ENCODE measurements at regions not wholly inside any gene's neighbourhood (a gene's known extent, or its start where the extent isn't known, plus 50 kb on each side); places are given as distances from the start of the nearest gene placed in this dataset.

DNA sequence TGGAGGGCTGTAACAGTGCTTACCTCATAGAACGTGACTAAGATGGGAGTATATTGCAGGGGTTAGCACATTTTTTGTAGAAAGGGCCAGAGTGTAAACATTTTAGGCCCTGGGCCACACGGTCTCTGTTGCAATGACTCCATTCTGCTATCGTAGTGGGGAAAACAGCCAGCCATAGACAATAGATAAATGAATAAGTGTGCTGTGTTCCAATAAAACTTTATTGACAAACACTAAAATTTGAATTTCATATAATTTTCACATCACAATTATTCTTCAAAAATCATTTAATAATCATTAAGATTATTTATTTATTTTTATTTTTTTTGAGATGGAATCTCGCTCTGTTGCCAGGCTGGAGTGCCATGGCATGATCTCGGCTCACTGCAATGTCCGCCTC lies 478.6 kb downstream of the SHQ1 start:
- H3K36me3 ChIP-seq (replicated peaks; ENCODE audit: insufficient read depth, low read length): no peaks in the 10 kb centered on the region
- no peaks in the 10 kb centered on the region for H3K9me2 ChIP-seq (replicated peaks; ENCODE audit: insufficient read depth, low read length)
- H3K9ac ChIP-seq (ENCODE audit: low read length): no peak overlapping the region
- no peaks in the 10 kb centered on the region for H3K9me3 ChIP-seq (replicated peaks; ENCODE audit: insufficient read depth, low read length)
- DNase-seq: no peak
- H3K4me3 ChIP-seq (ENCODE audit: low read length): no peak overlapping the region
- no peak overlapping the region for H2AFZ ChIP-seq (ENCODE audit: low read length)
- H3K79me2 ChIP-seq (ENCODE audit: low read length): no peaks in the 10 kb centered on the region
- no peaks in the 10 kb centered on the region for H3K4me1 ChIP-seq (ENCODE audit: low read length)
- H4K20me1 ChIP-seq (ENCODE audit: insufficient read depth, low read length): no peaks in the 10 kb centered on the region
- TF ChIP-seq, protein P1, sequence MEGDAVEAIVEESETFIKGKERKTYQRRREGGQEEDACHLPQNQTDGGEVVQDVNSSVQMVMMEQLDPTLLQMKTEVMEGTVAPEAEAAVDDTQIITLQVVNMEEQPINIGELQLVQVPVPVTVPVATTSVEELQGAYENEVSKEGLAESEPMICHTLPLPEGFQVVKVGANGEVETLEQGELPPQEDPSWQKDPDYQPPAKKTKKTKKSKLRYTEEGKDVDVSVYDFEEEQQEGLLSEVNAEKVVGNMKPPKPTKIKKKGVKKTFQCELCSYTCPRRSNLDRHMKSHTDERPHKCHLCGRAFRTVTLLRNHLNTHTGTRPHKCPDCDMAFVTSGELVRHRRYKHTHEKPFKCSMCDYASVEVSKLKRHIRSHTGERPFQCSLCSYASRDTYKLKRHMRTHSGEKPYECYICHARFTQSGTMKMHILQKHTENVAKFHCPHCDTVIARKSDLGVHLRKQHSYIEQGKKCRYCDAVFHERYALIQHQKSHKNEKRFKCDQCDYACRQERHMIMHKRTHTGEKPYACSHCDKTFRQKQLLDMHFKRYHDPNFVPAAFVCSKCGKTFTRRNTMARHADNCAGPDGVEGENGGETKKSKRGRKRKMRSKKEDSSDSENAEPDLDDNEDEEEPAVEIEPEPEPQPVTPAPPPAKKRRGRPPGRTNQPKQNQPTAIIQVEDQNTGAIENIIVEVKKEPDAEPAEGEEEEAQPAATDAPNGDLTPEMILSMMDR (IDR thresholded peaks at IDR 0.05; ENCODE audit: low read length): no peak
- H3F3A ChIP-seq (ENCODE audit: insufficient read depth, low read length): no peaks in the 10 kb centered on the region
- H3K27me3 ChIP-seq (replicated peaks; ENCODE audit: insufficient read depth, low read length): no peaks in the 10 kb centered on the region
- no peak overlapping the region for H3K4me2 ChIP-seq (ENCODE audit: low read depth, low read length)
- no peak overlapping the region for H3K27ac ChIP-seq (ENCODE audit: low read length)

DNA sequence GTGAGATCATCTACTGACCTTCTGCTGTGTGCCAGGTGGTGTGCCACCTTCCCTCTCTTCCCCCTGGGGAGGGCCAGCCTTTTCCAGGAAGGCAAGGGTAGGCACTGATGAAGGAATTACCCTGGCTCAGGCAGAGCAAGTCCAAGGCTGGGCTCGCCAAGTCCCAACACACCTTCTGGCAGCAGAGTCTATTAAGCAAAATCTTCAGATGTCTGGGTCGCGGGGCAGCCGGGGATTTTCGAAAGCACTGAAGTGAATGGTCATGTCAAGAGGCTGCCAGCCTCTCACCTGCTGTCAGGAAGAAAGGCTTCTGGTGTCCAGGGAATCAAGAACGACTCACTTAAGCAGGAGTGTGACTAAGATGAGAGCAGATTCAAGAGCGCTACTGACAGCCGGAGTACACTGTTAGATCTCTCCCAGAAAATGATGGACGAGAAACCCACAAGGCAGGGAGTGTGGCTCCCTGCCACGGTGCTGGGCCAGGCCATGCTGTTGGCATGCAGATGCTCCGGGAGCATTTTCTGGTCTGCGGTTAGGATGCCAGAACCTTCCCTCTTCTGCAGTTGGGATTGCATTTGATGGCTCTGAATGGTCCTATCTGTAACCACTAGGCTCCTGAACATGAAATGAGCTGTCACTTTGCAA lies 479.8 kb downstream of the SHQ1 start:
- Histone ChIP-seq H3K36me3 (replicated peaks; ENCODE audit: insufficient read depth, low read length) (no peaks in the 10 kb centered on the region), H2AFZ (ENCODE audit: low read length) (no peak overlapping the region), H3K9ac (ENCODE audit: low read length) (no peak overlapping the region), H3K4me1 (ENCODE audit: low read length) (no peaks in the 10 kb centered on the region), H3F3A (ENCODE audit: insufficient read depth, low read length) (no peaks in the 10 kb centered on the region), H3K9me3 (replicated peaks; ENCODE audit: insufficient read depth, low read length) (no peaks in the 10 kb centered on the region), H4K20me1 (ENCODE audit: insufficient read depth, low read length) (no peaks in the 10 kb centered on the region), H3K79me2 (ENCODE audit: low read length) (no peaks in the 10 kb centered on the region), H3K27me3 (replicated peaks; ENCODE audit: insufficient read depth, low read length) (no peaks in the 10 kb centered on the region), H3K27ac (ENCODE audit: low read length) (no peak overlapping the region), H3K4me3 (ENCODE audit: low read length) (no peak overlapping the region), H3K9me2 (replicated peaks; ENCODE audit: insufficient read depth, low read length) (no peaks in the 10 kb centered on the region), H3K4me2 (ENCODE audit: low read depth, low read length) (no peak overlapping the region)
- TF ChIP-seq EZH2phosphoT487 (IDR thresholded peaks at IDR 0.05; ENCODE audit: low read length) (no peak), EZH2 (optimal IDR thresholded peaks at IDR 0.05; ENCODE audit: low read depth, low read length) (no peak)
- TF ChIP-seq, protein P1 (IDR thresholded peaks at IDR 0.05; ENCODE audit: low read length): no peak
- no peak for DNase-seq

DNA sequence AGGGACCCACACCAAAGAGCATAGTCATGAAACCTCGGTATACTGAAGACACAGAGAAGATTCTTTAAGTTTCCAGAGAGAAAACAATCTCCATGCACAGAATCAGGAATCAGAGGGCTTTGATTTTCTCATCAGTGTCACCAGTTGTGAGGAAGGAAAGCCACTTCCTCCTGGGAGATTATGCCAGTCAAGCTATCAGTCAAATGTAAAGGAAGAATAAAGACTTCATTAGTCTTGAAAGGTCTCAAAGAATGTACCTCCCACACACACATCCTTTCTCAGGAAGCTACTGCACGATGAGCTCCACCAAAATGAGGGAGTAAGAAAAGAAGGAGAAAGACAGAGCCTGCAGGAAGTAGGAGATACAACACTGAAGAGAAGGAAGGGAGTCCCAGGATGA lies 486.3 kb downstream of the SHQ1 start:
- Histone ChIP-seq H3K9me3 (replicated peaks; ENCODE audit: insufficient read depth, low read length) (no peaks in the 10 kb centered on the region), H3K36me3 (replicated peaks; ENCODE audit: insufficient read depth, low read length) (no peaks in the 10 kb centered on the region), H3K4me3 (ENCODE audit: low read length) (no peak overlapping the region), H3K9ac (ENCODE audit: low read length) (no peak overlapping the region), H3K27me3 (replicated peaks; ENCODE audit: insufficient read depth, low read length) (no peaks in the 10 kb centered on the region), H2AFZ (ENCODE audit: low read length) (no peak overlapping the region), H3F3A (ENCODE audit: insufficient read depth, low read length) (no peaks in the 10 kb centered on the region), H3K27ac (ENCODE audit: low read length) (no peak overlapping the region), H3K79me2 (ENCODE audit: low read length) (no peaks in the 10 kb centered on the region), H4K20me1 (ENCODE audit: insufficient read depth, low read length) (no peaks in the 10 kb centered on the region), H3K4me1 (ENCODE audit: low read length) (no peaks in the 10 kb centered on the region), H3K9me2 (replicated peaks; ENCODE audit: insufficient read depth, low read length) (no peaks in the 10 kb centered on the region), H3K4me2 (ENCODE audit: low read depth, low read length) (no peak overlapping the region)
- TF ChIP-seq EZH2phosphoT487 (IDR thresholded peaks at IDR 0.05; ENCODE audit: low read length): no peak
- DNase-seq: no peak

DNA sequence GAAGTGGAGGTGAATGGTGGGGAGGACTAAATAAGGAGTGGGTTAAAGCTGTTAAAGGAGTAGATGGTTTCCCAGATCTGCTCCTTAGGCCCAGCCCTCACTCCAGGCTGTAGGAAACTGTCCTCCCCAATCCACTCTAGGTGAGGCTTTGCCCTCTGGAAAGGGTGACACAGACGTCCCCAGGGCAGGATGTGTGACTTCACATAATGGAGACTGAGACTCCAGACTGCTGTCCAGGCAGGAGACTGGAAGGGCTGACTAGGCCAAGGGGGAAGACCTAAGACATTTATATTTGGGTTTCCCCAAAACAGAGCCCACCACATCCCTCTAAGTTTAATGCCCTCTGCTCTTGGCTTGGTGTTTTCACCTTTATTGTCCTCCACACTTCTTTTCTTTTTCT lies 488.5 kb downstream of the SHQ1 start:
- no peak overlapping the region for H2AFZ ChIP-seq (ENCODE audit: low read length)
- no peaks in the 10 kb centered on the region for H3K79me2 ChIP-seq (ENCODE audit: low read length)
- no peak overlapping the region for H3K27ac ChIP-seq (ENCODE audit: low read length)
- DNase-seq: no peak
- TF ChIP-seq, protein P1 (IDR thresholded peaks at IDR 0.05; ENCODE audit: low read length): no peak
- TF ChIP-seq EZH2 (optimal IDR thresholded peaks at IDR 0.05; ENCODE audit: low read depth, low read length): no peak
- TF ChIP-seq EZH2phosphoT487 (IDR thresholded peaks at IDR 0.05; ENCODE audit: low read length): no peak
- H3K27me3 ChIP-seq (replicated peaks; ENCODE audit: insufficient read depth, low read length): no peaks in the 10 kb centered on the region
- H3K4me1 ChIP-seq (ENCODE audit: low read length): no peaks in the 10 kb centered on the region
- no peak overlapping the region for H3K9ac ChIP-seq (ENCODE audit: low read length)
- H4K20me1 ChIP-seq (ENCODE audit: insufficient read depth, low read length): no peaks in the 10 kb centered on the region
- H3K4me2 ChIP-seq (ENCODE audit: low read depth, low read length): no peak overlapping the region
- no peak overlapping the region for H3K4me3 ChIP-seq (ENCODE audit: low read length)
- H3K36me3 ChIP-seq (replicated peaks; ENCODE audit: insufficient read depth, low read length): no peaks in the 10 kb centered on the region
- no peaks in the 10 kb centered on the region for H3K9me3 ChIP-seq (replicated peaks; ENCODE audit: insufficient read depth, low read length)
- H3F3A ChIP-seq (ENCODE audit: insufficient read depth, low read length): no peaks in the 10 kb centered on the region
- H3K9me2 ChIP-seq (replicated peaks; ENCODE audit: insufficient read depth, low read length): no peaks in the 10 kb centered on the region
